Glomerular visceral epithelial cell (primary cell): ENCODE measurements at regions not wholly inside any gene's neighbourhood (a gene's known extent, or its start where the extent isn't known, plus 50 kb on each side); places are given as distances from the start of the nearest gene placed in this dataset.
"Not testable (repeated sequence)": the region's sequence is repeated elsewhere in the genome, so short reads cannot be mapped to it uniquely, and the experiment has no call there.

ENCODE experiments used
- DNase-seq: peaks from one replicate; pipeline ENCODE4 v3.0.0-alpha.2; 2016; ENCODE audit errors: extremely low spot score

- no peak for DNase-seq
Observed at GRCh38 chr11:110514967-110515366, 85.2 kb downstream of the FDX1 start.

GRCh38 chr11:110517381-110517780 lies 87.6 kb downstream of the FDX1 start:
- not testable (repeated sequence) for DNase-seq

- DNase-seq: no peak
Observed at GRCh38 chr11:110518809-110519514, 89.2 kb downstream of the FDX1 start.

GRCh38 chr11:110519796-110520195 lies 90.0 kb downstream of the FDX1 start:
- DNase-seq: no peak

- DNase-seq: peak; percentile 28
Observed at GRCh38 chr11:110522471-110522870, 92.7 kb downstream of the FDX1 start.

- peak; percentile 30 for DNase-seq
Observed at GRCh38 chr11:110524238-110524637, 94.5 kb downstream of the FDX1 start.

GRCh38 chr11:110525883-110526282 lies 96.1 kb downstream of the FDX1 start:
- peak; percentile 83 for DNase-seq

GRCh38 chr11:110526323-110526722 lies 96.6 kb downstream of the FDX1 start:
- DNase-seq: peak; percentile 20
